ENCODE measurements at regions not wholly inside any gene's neighbourhood (a gene's known extent, or its start where the extent isn't known, plus 50 kb on each side); places are given as distances from the start of the nearest gene placed in this dataset.

DNA sequence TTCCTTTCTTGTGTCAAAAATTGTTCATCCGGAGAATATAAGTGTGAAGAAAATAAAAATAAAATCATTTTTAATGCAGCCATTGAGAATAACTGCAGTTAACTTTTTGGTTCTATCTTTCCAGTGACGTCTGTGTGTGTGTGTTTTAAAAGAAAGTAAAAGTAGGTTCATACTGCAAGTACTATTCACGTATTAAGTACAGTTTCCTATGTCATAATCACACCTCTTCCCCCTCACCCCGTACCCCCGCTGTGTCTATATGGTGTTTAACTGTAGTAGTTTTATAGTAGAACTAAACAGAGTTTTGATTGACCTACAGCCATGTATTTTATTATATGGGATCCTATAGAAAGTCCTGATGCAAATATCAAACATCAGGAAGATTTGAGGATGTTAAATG, 78.5 kb upstream of the CLCN4 start:
- DNase-seq (ENCODE audit: low read depth in 2 of 2, low spot score in 1 of 2): no peak

DNA sequence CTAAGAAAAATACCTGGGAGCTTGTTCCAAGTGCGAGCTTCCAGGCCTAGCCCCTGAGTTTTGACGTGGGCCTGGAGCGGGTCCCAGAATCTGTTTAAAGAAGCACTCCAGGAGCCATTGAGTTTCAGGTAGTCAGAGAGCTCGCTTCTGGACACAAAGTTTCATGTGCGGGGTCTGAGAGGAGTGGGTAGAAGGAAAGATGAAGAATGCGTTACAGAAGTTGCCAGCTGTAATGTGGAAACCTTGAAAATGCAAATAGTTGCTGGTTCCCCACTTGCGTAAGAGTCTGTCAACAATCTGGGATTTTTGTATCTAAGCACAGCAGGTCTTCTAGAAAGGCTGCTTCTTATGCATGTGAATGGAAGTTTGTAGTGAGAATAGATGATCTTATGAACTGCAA, 77.5 kb upstream of the CLCN4 start:
- no peak for DNase-seq (ENCODE audit: low read depth in 2 of 2, low spot score in 1 of 2)

DNA sequence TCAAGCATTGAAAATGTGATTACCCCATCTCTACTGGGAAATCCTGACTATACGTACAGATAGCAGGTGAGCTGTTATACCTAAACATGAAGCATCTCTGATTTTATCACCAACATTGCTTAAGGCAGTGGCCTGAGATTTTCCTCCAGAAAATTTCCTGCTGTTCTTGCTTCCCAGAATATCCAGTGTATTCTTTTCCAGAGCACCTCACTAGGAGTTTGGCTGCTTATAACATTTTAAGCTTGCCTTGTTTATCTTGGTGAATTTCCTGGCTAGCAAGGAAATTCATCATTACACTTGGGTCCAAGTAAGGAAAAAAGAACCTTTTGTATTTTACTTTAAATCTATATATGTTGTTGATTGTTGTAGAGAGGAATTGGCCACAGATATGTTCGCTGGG, 73.0 kb upstream of the CLCN4 start:
- no peak for DNase-seq (ENCODE audit: low read depth in 2 of 2, low spot score in 1 of 2)

DNA sequence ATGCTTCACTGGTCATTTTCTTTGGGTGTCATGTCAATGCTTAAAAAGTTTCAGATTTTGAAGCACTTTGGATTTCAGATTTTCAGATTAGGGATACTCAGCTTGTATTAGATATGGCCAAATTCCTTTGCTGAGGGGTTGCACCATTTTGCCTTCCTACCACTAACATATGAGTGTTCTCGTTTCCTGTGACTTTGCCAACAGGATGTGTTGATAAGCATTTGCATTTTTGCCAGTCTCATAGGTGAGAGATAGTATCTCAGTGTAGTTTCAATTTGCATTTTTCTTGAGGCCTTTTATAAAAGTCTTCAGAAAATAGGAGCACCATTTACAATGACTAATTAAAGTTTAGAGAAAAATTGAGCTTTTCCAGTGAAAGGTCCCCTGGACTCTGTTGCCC, 71.6 kb upstream of the CLCN4 start:
- DNase-seq (ENCODE audit: low read depth in 2 of 2, low spot score in 1 of 2): no peak

DNA sequence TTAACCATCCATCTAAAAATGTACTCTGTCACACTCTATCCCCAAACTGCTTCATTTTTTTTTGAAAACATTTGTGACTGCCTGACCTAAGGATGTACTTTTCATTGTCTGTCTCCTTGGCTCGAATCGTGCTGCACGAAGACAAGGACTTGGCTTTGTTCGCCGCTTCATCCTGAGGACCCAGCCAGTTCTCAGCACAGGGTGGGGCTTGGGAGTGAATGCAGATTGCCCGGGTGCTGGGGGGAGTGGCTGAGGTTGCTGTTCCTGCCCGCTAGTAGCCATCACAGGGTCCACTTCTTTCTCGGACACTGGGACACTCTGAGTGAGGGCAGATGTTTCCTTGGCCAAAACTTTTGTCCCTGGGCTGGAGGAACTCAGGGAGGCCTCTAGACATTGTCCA, 70.1 kb upstream of the CLCN4 start:
- DNase-seq (ENCODE audit: low read depth in 2 of 2, low spot score in 1 of 2): no peak

- no peak for DNase-seq (ENCODE audit: low read depth in 2 of 2, low spot score in 1 of 2)
Observed at GRCh38 chrX:10087391-10087790, 69.4 kb upstream of the CLCN4 start.

DNA sequence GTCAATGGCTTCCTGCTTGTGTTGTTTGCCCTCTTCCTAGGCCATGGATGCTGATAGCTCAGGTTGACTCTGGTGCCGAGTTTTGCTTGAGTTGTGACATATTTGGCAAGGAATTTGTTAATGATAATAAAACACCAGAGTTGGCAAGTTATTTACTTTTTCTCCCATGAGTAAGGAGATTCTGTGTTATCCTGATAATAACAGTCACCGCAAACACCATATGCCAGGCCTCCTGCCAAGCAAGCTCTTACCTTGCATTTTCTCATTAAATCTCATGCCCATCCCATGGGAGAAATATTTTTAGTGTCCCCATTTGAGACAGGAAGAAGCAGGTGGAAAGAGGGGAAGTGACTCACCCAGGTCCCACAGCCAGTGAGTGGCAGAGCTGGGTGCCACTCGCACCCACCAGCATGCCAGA, 67.4 kb upstream of the CLCN4 start:
- no peak for DNase-seq (ENCODE audit: low read depth in 2 of 2, low spot score in 1 of 2)

DNA sequence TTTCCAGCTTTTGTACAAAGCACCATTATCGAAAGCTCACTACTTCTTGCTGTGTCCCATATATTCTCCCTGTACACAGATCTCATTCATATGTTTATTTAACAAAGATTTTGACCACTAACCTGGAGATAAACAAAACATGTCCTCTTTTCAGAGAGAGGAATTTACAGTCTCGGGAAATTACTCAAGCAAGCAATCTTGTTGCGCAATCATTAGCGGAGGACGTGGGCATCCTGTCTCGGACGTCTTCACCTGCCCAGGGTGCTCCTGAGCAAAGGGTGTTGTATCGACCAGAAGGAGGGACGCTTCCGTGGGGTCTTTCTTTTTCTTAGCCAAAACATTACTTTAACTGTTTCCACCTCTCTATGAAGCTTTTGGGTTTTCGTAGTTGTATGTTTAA, 66.5 kb upstream of the CLCN4 start:
- DNase-seq (ENCODE audit: low read depth in 2 of 2, low spot score in 1 of 2): no peak

DNA sequence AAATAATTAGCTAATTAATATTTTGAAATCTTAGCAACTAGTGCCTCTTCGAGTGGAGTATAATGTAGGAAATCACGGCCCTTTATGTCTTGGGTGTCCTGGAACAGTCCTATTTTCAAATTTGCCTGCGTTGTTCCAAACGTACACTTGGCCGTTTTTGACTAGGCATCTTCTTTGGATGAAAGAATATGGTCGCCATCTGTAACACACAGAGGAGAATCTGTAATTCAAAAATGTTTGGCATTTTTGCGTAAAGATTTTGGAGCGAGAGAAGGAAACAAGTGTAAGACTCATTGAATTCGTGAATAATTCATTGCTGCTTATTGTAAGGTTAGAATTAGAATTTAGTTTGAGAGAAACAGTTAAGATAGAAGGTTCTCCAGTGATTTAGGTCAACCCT, 61.5 kb upstream of the CLCN4 start:
- no peak for DNase-seq (ENCODE audit: low read depth in 2 of 2, low spot score in 1 of 2)

- no peak for DNase-seq (ENCODE audit: low read depth in 2 of 2, low spot score in 1 of 2)
Observed at GRCh38 chrX:10095698-10096432, 60.9 kb upstream of the CLCN4 start.

DNA sequence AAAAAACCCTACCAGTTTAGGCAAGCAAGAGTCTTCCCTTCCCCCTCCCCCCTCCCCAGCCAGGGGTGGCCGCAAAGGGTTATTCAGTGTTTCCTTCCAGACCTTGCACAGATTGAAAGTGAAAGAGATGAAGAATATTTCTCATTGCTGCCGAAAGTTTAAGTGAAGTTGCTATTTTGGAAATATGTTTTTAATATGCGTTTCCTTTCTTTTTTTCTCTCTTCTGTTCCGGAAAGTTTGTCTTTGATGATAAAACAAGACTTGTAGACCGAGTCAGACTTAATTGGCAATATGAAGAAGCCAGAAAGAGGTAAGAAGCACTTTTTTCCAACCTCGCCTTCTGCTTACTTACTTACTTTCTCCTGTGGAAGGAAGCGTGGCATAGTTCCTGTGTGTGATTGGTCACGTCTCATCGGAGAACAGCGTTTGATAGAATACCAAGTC, 58.5 kb upstream of the CLCN4 start:
- peak; percentile 8 to 44 for DNase-seq (ENCODE audit: low read depth in 2 of 2, low spot score in 1 of 2)

GRCh38 chrX:10099411-10099810, 57.4 kb upstream of the CLCN4 start:
- DNase-seq (ENCODE audit: low read depth in 2 of 2, low spot score in 1 of 2): no peak

GRCh38 chrX:10101269-10101668, 55.5 kb upstream of the CLCN4 start:
- no peak for DNase-seq (ENCODE audit: low read depth in 2 of 2, low spot score in 1 of 2)

DNA sequence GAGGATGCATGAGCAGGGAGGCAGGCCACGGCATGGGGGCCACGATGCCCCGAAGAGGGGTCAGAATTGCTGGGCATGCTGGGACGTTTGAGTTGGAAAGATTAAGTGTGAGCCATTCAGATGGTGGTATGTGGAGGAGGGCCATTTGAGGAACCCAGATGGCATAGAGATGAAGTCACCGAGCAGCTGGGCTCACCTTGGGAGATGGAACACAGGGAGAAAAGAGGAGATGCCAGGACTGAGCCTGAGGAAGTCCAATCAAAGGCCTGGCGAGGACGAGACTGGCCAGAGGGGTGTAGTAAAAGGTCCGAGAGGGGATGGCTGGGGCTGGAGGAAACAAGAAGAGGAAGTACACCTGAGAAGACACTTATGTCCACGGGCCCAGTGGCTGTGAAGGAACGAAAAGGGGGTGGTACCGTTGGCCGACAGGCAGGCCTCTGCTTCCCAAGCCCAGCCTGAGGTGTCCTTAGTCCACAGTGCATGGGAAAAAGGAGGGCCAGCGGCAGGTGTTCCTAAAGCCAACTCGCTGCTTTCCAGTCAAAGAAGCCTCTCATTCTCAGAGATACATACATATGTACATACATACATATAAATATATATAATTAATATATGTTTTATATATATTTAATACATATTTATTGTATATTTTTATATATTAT, 54.6 kb upstream of the CLCN4 start:
- DNase-seq (ENCODE audit: low read depth in 2 of 2, low spot score in 1 of 2): no peak

GRCh38 chrX:10103023-10103422, 53.8 kb upstream of the CLCN4 start:
- no peak for DNase-seq (ENCODE audit: low read depth in 2 of 2, low spot score in 1 of 2)

DNA sequence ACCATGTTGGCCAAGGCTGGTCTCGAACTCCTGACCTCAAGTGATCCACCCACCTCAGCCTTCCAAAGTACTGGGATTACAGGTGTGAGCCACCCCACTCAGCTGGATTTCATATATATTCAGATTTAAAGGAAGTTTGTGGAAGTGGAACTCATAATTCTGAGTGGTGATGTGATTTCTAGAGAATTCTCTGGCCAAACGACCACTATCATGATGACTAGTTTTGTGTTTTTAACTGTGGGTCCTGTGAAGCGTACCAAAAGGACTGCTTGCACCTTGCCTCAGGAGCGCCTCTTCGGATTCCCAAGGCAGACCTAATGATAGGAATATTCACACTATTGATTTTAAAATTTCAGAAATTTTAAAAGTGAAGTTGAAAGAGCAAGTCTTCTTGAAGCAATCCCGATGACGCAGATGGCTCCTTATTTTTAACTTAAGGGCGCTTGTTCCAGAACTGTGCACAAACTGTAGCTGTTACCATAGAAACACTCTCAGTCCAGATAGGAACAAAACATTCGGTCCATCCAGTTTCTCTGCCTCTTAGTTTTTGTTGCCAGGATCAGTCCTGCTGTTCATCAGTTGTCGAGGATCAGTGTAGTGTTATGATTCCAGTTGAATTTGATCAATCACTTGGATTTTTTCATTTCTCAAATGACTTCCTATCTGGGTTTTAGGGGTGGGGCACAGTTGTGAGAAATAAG, 51.7 kb upstream of the CLCN4 start:
- DNase-seq (ENCODE audit: low read depth in 2 of 2, low spot score in 1 of 2): no peak

- peak in 1 of 2 donors; percentile 15 for DNase-seq (ENCODE audit: low read depth in 2 of 2, low spot score in 1 of 2)
Observed at GRCh38 chrX:10106806-10107205, 50.0 kb upstream of the CLCN4 start.
